Breast epithelium (tissue), 4 donors: ENCODE measurements at regions not wholly inside any gene's neighbourhood (a gene's known extent, or its start where the extent isn't known, plus 50 kb on each side); places are given as distances from the start of the nearest gene placed in this dataset.

ENCODE experiments used
- DNase-seq, 2 donors: peaks; one replicate each; pipeline ENCODE4 v3.0.0-alpha.2; 2019; ENCODE audit warnings: low spot score in 2 of 2
- H3K27ac ChIP-seq, 2 donors: fragments of 200-600 bp; sonication (generic) in 1 of 2; one replicate each; pipeline ENCODE4 v1.5.1; 2016 to 2019; ENCODE audit warnings: mild to moderate bottlenecking in 1 of 2
- H3K27me3 ChIP-seq, 2 donors: fragments of 200-600 bp; sonication (generic) in 1 of 2; one replicate each; pipeline versions ENCODE4 v1.5.1 to v1.6.0; 2017 to 2019; ENCODE audit warnings: control low read depth in 1 of 2, mild to moderate bottlenecking in 1 of 2
- H3K36me3 ChIP-seq: fragments of 200-600 bp; one replicate; pipeline ENCODE4 v1.5.1; 2019
- H3K4me1 ChIP-seq, 2 donors: fragments of 200-600 bp; sonication (generic); one replicate each; pipeline ENCODE4 v1.5.1; 2016 to 2019; ENCODE audit warnings: control low read depth in 1 of 2
- H3K4me3 ChIP-seq, 3 donors: fragments of 200-600 bp; sonication (generic); 1 replicate in 2 of 3; 2 replicates in 1 of 3; pipeline ENCODE4 v1.5.1; 2016 to 2019; ENCODE audit warnings: mild to moderate bottlenecking in 3 of 3, moderate library complexity in 2 of 3
- H3K9me3 ChIP-seq, 2 donors: fragments of 200-600 bp; sonication (generic) in 1 of 2; one replicate each; pipeline ENCODE4 v1.5.1; 2016 to 2019; ENCODE audit warnings: control low read depth in 1 of 2
- CTCF ChIP-seq, 3 donors: fragments of 450-650 bp; IDR thresholded peaks; one replicate each; pipeline ENCODE4 v1.5.1; 2016 to 2017; ENCODE audit warnings: antibody characterized with exemption in 3 of 3, mild to moderate bottlenecking in 3 of 3, moderate library complexity in 3 of 3
- POLR2A ChIP-seq: fragments of 450-650 bp; IDR thresholded peaks from one replicate; pipeline ENCODE4 v1.6.1; 2016; ENCODE audit warnings: antibody characterized with exemption, mild to moderate bottlenecking, moderate library complexity
- POLR2AphosphoS5 ChIP-seq, 3 donors: sonication (generic); formaldehyde crosslinking; IDR thresholded peaks; one replicate each; pipeline ENCODE4 v1.6.1; 2017; ENCODE audit warnings: antibody characterized with exemption in 3 of 3
- intact Hi-C: fragments of 100-400 bp; cut with DNase I; formaldehyde crosslinking; loops from one replicate; pipeline ENCODE4 v1.15.1; 2023; ENCODE audit warnings: low total_unique reads

- no peak for TF ChIP-seq CTCF (IDR thresholded peaks at IDR 0.05)
These were observed 285.9 kb upstream of the ARSJ start for GRCh38 chr4:114265342-114265741.

GRCh38 chr4:114267976-114268375 is 288.5 kb upstream of the ARSJ start:
- no peaks in the 10 kb centered on the region for H3K27me3 ChIP-seq
- no peak overlapping the region for H3K27ac ChIP-seq
- DNase-seq = no peak
- H3K36me3 ChIP-seq = no peaks in the 10 kb centered on the region
- no peaks in the 10 kb centered on the region for H3K9me3 ChIP-seq
- no peak overlapping the region for H3K4me3 ChIP-seq
- TF ChIP-seq CTCF (IDR thresholded peaks at IDR 0.05) (no peak), POLR2A (no peak), POLR2AphosphoS5 (IDR thresholded peaks at IDR 0.05) (no peak)
- H3K4me1 ChIP-seq = no peaks in the 10 kb centered on the region
- intact Hi-C loops = no loop called here

More at GRCh38 chr4:114265342-114265741, 285.9 kb upstream of the ARSJ start:
- H3K4me1 ChIP-seq = no peaks in the 10 kb centered on the region
- H3K27ac ChIP-seq = no peak overlapping the region
- H3K36me3 ChIP-seq = no peaks in the 10 kb centered on the region
- no peaks in the 10 kb centered on the region for H3K27me3 ChIP-seq
- no peaks in the 10 kb centered on the region for H3K9me3 ChIP-seq
- intact Hi-C loops = no loop called here
- H3K4me3 ChIP-seq = no peak overlapping the region
- DNase-seq = no peak

- H3K27ac ChIP-seq = no peak overlapping the region
- H3K9me3 ChIP-seq = no peaks in the 10 kb centered on the region
- H3K36me3 ChIP-seq = no peaks in the 10 kb centered on the region
- no peaks in the 10 kb centered on the region for H3K27me3 ChIP-seq
- no peak overlapping the region for H3K4me3 ChIP-seq
- no peaks in the 10 kb centered on the region for H3K4me1 ChIP-seq
- intact Hi-C loops = no loop called here
- no peak for TF ChIP-seq CTCF (IDR thresholded peaks at IDR 0.05)
- no peak for TF ChIP-seq POLR2A
- no peak for TF ChIP-seq POLR2AphosphoS5 (IDR thresholded peaks at IDR 0.05)
- no peak for DNase-seq
These were observed 291.6 kb upstream of the ARSJ start for GRCh38 chr4:114271031-114271430.

GRCh38 chr4:114272226-114272625 is 292.8 kb upstream of the ARSJ start:
- H3K27ac ChIP-seq = no peak overlapping the region

GRCh38 chr4:114273238-114273637 is 293.8 kb upstream of the ARSJ start:
- no peaks in the 10 kb centered on the region for H3K27me3 ChIP-seq
- no peak for TF ChIP-seq POLR2A
- no peak for TF ChIP-seq POLR2AphosphoS5 (IDR thresholded peaks at IDR 0.05)
- TF ChIP-seq CTCF (IDR thresholded peaks at IDR 0.05) = no peak
- no peaks in the 10 kb centered on the region for H3K36me3 ChIP-seq
- no peak overlapping the region for H3K4me3 ChIP-seq
- H3K27ac ChIP-seq = no peak overlapping the region
- H3K9me3 ChIP-seq = no peaks in the 10 kb centered on the region
- no peaks in the 10 kb centered on the region for H3K4me1 ChIP-seq
- DNase-seq = no peak
- intact Hi-C loops = no loop called here

More at GRCh38 chr4:114272226-114272625, 292.8 kb upstream of the ARSJ start:
- no peaks in the 10 kb centered on the region for H3K9me3 ChIP-seq
- no peaks in the 10 kb centered on the region for H3K4me1 ChIP-seq
- DNase-seq = no peak
- no peaks in the 10 kb centered on the region for H3K36me3 ChIP-seq
- TF ChIP-seq CTCF (IDR thresholded peaks at IDR 0.05) = no peak
- TF ChIP-seq POLR2A = no peak
- TF ChIP-seq POLR2AphosphoS5 (IDR thresholded peaks at IDR 0.05) = no peak
- intact Hi-C loops = no loop called here
- no peaks in the 10 kb centered on the region for H3K27me3 ChIP-seq
- no peak overlapping the region for H3K4me3 ChIP-seq
